Activated T-helper 2 cell treated with anti-CD3 and anti-CD28 coated beads, Interferon-gamma antibody, Interleukin-2, Interleukin-4, amounts not matched to agents 10 μg/mL and 5 μg/mL and 100 μg/mL, durations not matched to agents 14 hours and 24 hours and 36 hours (primary cell): ENCODE measurements at regions not wholly inside any gene's neighbourhood (a gene's known extent, or its start where the extent isn't known, plus 50 kb on each side); places are given as distances from the start of the nearest gene placed in this dataset.
A peak's percentile ranks its signal among the peaks of the same experiment; 100 is the strongest.

Experiments used
- DNase-seq: peaks from one replicate; pipeline ENCODE4 v3.0.0; 2021; ENCODE audit warnings: low spot score
- H3K27ac Mint-ChIP-seq: one replicate; pipeline ENCODE4 v1.8.0; 2021; ENCODE audit warnings: mixed read lengths
- H3K27me3 Mint-ChIP-seq: one replicate; pipeline ENCODE4 v1.8.0; 2021; ENCODE audit warnings: low read depth, mixed read lengths
- H3K36me3 Mint-ChIP-seq: one replicate; pipeline ENCODE4 v1.8.0; 2021; ENCODE audit warnings: low read depth, mixed read lengths
- H3K4me1 Mint-ChIP-seq: one replicate; pipeline ENCODE4 v1.8.0; 2021; ENCODE audit warnings: low read depth, mixed read lengths
- H3K4me3 Mint-ChIP-seq: one replicate; pipeline ENCODE4 v1.8.0; 2021; ENCODE audit warnings: low read depth, mild to moderate bottlenecking, moderate library complexity, mixed read lengths
- H3K9me3 Mint-ChIP-seq: one replicate; pipeline ENCODE4 v1.8.0; 2021; ENCODE audit warnings: mixed read lengths
- intact Hi-C: fragments of 100-400 bp; cut with micrococcal nuclease; formaldehyde crosslinking; loops from one replicate; pipeline ENCODE4 v1.15.1; 2023

- H3K4me1 Mint-ChIP-seq: peaks cover 75% of the 10 kb centered on the region
- no peak for DNase-seq
- no peak overlapping the region for H3K27ac Mint-ChIP-seq
- intact Hi-C loops: no loop called here
- no peaks in the 10 kb centered on the region for H3K36me3 Mint-ChIP-seq
- peaks cover 2% of the 10 kb centered on the region for H3K27me3 Mint-ChIP-seq
- H3K9me3 Mint-ChIP-seq: no peaks in the 10 kb centered on the region
- H3K4me3 Mint-ChIP-seq: no peak overlapping the region
Observed at GRCh38 chr1:24987875-24988557, 57.9 kb upstream of the RUNX3 start.

GRCh38 chr1:24987424-24987823 lies 57.3 kb upstream of the RUNX3 start:
- Mint-ChIP-seq H3K4me3 (no peak overlapping the region), H3K4me1 (peaks cover 74% of the 10 kb centered on the region), H3K9me3 (no peaks in the 10 kb centered on the region), H3K36me3 (no peaks in the 10 kb centered on the region), H3K27ac (no peak overlapping the region), H3K27me3 (peaks cover 2% of the 10 kb centered on the region)
- intact Hi-C loops: no loop called here
- DNase-seq: no peak

- peaks cover 2% of the 10 kb centered on the region for H3K27me3 Mint-ChIP-seq
- H3K9me3 Mint-ChIP-seq: no peaks in the 10 kb centered on the region
- peaks cover 71% of the 10 kb centered on the region for H3K4me1 Mint-ChIP-seq
- intact Hi-C loops: no loop called here
- no peaks in the 10 kb centered on the region for H3K36me3 Mint-ChIP-seq
- DNase-seq: no peak
- no peak overlapping the region for H3K27ac Mint-ChIP-seq
- no peak overlapping the region for H3K4me3 Mint-ChIP-seq
Observed at GRCh38 chr1:24986372-24986965, 56.4 kb upstream of the RUNX3 start.

DNA sequence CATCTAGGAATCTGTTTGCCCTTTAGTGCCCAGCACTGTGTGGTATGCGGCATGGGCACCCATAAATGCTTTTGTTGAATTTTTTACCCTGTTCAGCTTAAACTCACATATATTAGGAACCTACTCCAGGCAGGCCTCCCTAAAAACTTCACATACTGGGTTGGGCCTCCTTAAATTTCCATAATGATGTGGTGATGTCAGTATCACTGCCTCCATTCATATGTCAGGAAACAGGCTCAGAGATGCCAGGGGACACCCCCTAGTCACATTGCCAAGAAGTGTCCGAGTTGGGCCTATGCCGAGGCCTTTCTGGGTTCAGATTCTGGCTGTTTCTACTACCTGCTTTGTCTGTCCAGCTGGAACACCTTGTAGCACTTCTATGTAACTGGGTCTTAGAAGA lies 55.7 kb upstream of the RUNX3 start:
- peaks cover 68% of the 10 kb centered on the region for H3K4me1 Mint-ChIP-seq
- intact Hi-C loops: no loop called here
- H3K27ac Mint-ChIP-seq: no peak overlapping the region
- no peaks in the 10 kb centered on the region for H3K36me3 Mint-ChIP-seq
- no peaks in the 10 kb centered on the region for H3K9me3 Mint-ChIP-seq
- no peak overlapping the region for H3K4me3 Mint-ChIP-seq
- H3K27me3 Mint-ChIP-seq: peaks cover 2% of the 10 kb centered on the region
- DNase-seq: no peak

GRCh38 chr1:24984800-24985522 lies 54.9 kb upstream of the RUNX3 start:
- no peak for DNase-seq
- no peaks in the 10 kb centered on the region for H3K9me3 Mint-ChIP-seq

GRCh38 chr1:24984300-24984699 lies 54.2 kb upstream of the RUNX3 start:
- no peak overlapping the region for H3K4me3 Mint-ChIP-seq

More at GRCh38 chr1:24984800-24985522, 54.9 kb upstream of the RUNX3 start:
- Mint-ChIP-seq H3K27me3 (peaks cover 2% of the 10 kb centered on the region), H3K36me3 (no peaks in the 10 kb centered on the region), H3K4me1 (peaks cover 72% of the 10 kb centered on the region), H3K27ac (no peak overlapping the region), H3K4me3 (no peak overlapping the region)
- intact Hi-C loops: no loop called here

GRCh38 chr1:24983006-24983680 lies 53.1 kb upstream of the RUNX3 start:
- no peak overlapping the region for H3K4me3 Mint-ChIP-seq
- H3K27me3 Mint-ChIP-seq: no peaks in the 10 kb centered on the region
- H3K36me3 Mint-ChIP-seq: peaks cover 1% of the 10 kb centered on the region
- H3K9me3 Mint-ChIP-seq: peaks cover 2% of the 10 kb centered on the region
- H3K4me1 Mint-ChIP-seq: peaks cover 76% of the 10 kb centered on the region
- peak overlapping the region; percentile 28 for H3K27ac Mint-ChIP-seq
- DNase-seq: no peak
- intact Hi-C loops: no loop called here

More at GRCh38 chr1:24984300-24984699, 54.2 kb upstream of the RUNX3 start:
- intact Hi-C loops: no loop called here
- Mint-ChIP-seq H3K36me3 (no peaks in the 10 kb centered on the region), H3K27me3 (peaks cover 2% of the 10 kb centered on the region), H3K4me1 (peaks cover 73% of the 10 kb centered on the region), H3K9me3 (no peaks in the 10 kb centered on the region), H3K27ac (no peak overlapping the region)
- DNase-seq: no peak

DNA sequence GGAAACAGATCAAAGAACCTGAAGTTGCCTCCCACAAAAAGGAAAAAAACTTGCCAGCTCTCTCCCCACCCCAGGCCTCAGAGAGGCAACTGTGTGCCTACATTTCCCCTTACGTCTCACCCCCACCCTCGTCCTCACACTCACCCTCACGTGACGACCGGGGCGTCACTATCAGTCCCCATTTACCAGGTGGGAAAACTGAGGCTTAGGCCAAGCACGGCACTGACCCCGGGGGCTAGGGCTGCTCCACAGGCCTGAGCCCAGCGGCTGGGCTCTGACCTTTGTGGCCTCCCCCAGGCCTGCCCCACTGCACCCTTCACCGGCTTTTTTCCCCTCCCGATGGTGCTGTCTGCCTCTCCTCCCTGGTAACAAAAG lies 51.5 kb upstream of the RUNX3 start:
- no peak overlapping the region for H3K4me3 Mint-ChIP-seq
- no peaks in the 10 kb centered on the region for H3K27me3 Mint-ChIP-seq
- H3K9me3 Mint-ChIP-seq: peaks cover 10% of the 10 kb centered on the region
- H3K27ac Mint-ChIP-seq: peak overlapping the region; percentile 62
- peaks cover 9% of the 10 kb centered on the region for H3K36me3 Mint-ChIP-seq
- peaks cover 75% of the 10 kb centered on the region for H3K4me1 Mint-ChIP-seq
- no peak for DNase-seq
- intact Hi-C loops: loop anchor here (2.0 kb wide), 1 partner anchor 15 kb away; no protein-coding TSS in a partner anchor

GRCh38 chr1:24980836-24981630 lies 51.0 kb upstream of the RUNX3 start:
- H3K4me1 Mint-ChIP-seq: peaks cover 72% of the 10 kb centered on the region
- H3K36me3 Mint-ChIP-seq: peaks cover 14% of the 10 kb centered on the region
- intact Hi-C loops: loop anchor here (2.0 kb wide), 1 partner anchor 14 kb away; no protein-coding TSS in a partner anchor
- no peak overlapping the region for H3K27ac Mint-ChIP-seq
- no peaks in the 10 kb centered on the region for H3K27me3 Mint-ChIP-seq
- H3K9me3 Mint-ChIP-seq: peaks cover 16% of the 10 kb centered on the region
- DNase-seq: no peak
- H3K4me3 Mint-ChIP-seq: no peak overlapping the region
